Body of pancreas (tissue), 4 donors: ENCODE measurements at regions not wholly inside any gene's neighbourhood (a gene's known extent, or its start where the extent isn't known, plus 50 kb on each side); places are given as distances from the start of the nearest gene placed in this dataset.

ENCODE experiments used
- ATAC-seq: fragments of 150-250 bp; one replicate; pipeline ENCODE4 v1.9.1; 2016
- DNase-seq, 4 donors: peaks; one replicate each; pipeline ENCODE4 v3.0.0-alpha.2; 2019
- H3K27ac ChIP-seq, 4 donors: fragments of 200-600 bp; sonication (generic); 1 replicate in 3 of 4; 2 replicates in 1 of 4; pipeline versions ENCODE4 v1.5.1 to v1.6.1; 2016 to 2019; ENCODE audit warnings: mild to moderate bottlenecking in 1 of 4, mixed read lengths in 1 of 4, moderate library complexity in 1 of 4
- H3K27me3 ChIP-seq, 2 donors: fragments of 200-600 bp; sonication (generic); one replicate each; pipeline ENCODE4 v1.6.0; 2016; ENCODE audit warnings: mild to moderate bottlenecking in 1 of 2
- H3K36me3 ChIP-seq, 2 donors: fragments of 200-600 bp; sonication (generic); replicated peaks in 1 of 2; 2 replicates each; pipeline ENCODE4 v1.5.1; 2016; ENCODE audit warnings: low read depth in 2 of 2; ENCODE audit not compliant: insufficient read depth in 1 of 2
- H3K4me1 ChIP-seq: fragments of 200-600 bp; sonication (generic); one replicate; pipeline ENCODE4 v1.6.0; 2016
- H3K4me3 ChIP-seq, 2 donors: fragments of 200-600 bp; sonication (generic); 1 replicate in 1 of 2; 2 replicates in 1 of 2; pipeline ENCODE4 v1.5.1; 2016 to 2019
- H3K9me3 ChIP-seq, 3 donors: fragments of 200-600 bp; sonication (generic); 1 replicate in 2 of 3; 2 replicates in 1 of 3; pipeline ENCODE4 v1.5.1; 2016
- POLR2A ChIP-seq, 3 donors: fragments of 450-650 bp; IDR thresholded peaks; one replicate each; pipeline ENCODE4 v1.6.1; 2016; ENCODE audit warnings: antibody characterized with exemption in 3 of 3, mild to moderate bottlenecking in 2 of 3
- WGBS, 2 donors: methylation state at CpG; one replicate each; pipeline ENCODE4 v1.1.5; 2017; 5-methylcytosine and 5-hydroxymethylcytosine counted together
- intact Hi-C: fragments of 100-400 bp; cut with DNase I; formaldehyde crosslinking; loops from one replicate; pipeline ENCODE4 v1.15.1; 2023
- TF ChIP-seq, protein P1 (sequence below), 7 experiments: fragments of 450-650 bp in 4 of 7; fragments of 200-600 bp in 3 of 7; sonication (generic) in 3 of 7; IDR thresholded peaks; one replicate each; pipeline ENCODE4 v1.5.1; 2016 to 2019; ENCODE audit warnings: antibody characterized with exemption in 7 of 7

GRCh38 chr4:152117054-152117453, 356.2 kb upstream of the GATB start:
- WGBS, 2 donors, result 50 to 54% methylated on average over 3 of the region's 3 CpGs

DNA sequence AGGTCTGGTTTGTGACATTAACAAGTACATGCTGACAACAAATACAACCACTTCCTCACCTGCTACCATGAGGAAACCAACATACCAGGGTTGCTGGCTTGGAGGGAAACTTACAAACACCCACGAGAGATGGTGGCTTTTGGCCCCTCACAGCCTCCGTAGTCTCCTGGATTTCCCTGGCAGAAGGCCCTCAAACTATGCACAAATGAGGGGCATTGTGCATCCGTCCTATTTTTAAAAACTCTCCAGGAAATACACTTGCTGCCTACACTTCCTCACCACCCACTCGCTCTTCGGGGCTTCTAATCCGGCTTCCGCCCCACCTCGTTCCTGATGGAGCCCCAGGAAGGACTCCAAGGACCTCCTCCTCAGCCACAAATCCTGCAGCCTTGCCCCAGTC, 355.0 kb upstream of the GATB start:
- Histone ChIP-seq H3K27me3 (no peaks in the 10 kb centered on the region), H3K27ac (no peak overlapping the region), H3K36me3 (no peaks in the 10 kb centered on the region), H3K4me3 (no peak overlapping the region), H3K4me1 (no peaks in the 10 kb centered on the region), H3K9me3 (no peaks in the 10 kb centered on the region)
- ATAC-seq (no peak), DNase-seq (no peak)
- WGBS, 2 donors, result 58 to 66% methylated on average over 8 of the region's 8 CpGs
- intact Hi-C loops, result no loop called here
- TF ChIP-seq, protein P1, sequence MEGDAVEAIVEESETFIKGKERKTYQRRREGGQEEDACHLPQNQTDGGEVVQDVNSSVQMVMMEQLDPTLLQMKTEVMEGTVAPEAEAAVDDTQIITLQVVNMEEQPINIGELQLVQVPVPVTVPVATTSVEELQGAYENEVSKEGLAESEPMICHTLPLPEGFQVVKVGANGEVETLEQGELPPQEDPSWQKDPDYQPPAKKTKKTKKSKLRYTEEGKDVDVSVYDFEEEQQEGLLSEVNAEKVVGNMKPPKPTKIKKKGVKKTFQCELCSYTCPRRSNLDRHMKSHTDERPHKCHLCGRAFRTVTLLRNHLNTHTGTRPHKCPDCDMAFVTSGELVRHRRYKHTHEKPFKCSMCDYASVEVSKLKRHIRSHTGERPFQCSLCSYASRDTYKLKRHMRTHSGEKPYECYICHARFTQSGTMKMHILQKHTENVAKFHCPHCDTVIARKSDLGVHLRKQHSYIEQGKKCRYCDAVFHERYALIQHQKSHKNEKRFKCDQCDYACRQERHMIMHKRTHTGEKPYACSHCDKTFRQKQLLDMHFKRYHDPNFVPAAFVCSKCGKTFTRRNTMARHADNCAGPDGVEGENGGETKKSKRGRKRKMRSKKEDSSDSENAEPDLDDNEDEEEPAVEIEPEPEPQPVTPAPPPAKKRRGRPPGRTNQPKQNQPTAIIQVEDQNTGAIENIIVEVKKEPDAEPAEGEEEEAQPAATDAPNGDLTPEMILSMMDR (IDR thresholded peaks at IDR 0.05), result no peak
- TF ChIP-seq POLR2A (IDR thresholded peaks at IDR 0.05), result no peak

More at GRCh38 chr4:152117054-152117453, 356.2 kb upstream of the GATB start:
- DNase-seq (no peak), ATAC-seq (no peak)
- no peaks in the 10 kb centered on the region for H3K4me1 ChIP-seq
- H3K27ac ChIP-seq, result no peak overlapping the region
- H3K36me3 ChIP-seq, result no peaks in the 10 kb centered on the region
- no peaks in the 10 kb centered on the region for H3K9me3 ChIP-seq
- H3K27me3 ChIP-seq, result no peaks in the 10 kb centered on the region
- intact Hi-C loops, result no loop called here
- no peak for TF ChIP-seq POLR2A (IDR thresholded peaks at IDR 0.05)
- TF ChIP-seq, protein P1 (IDR thresholded peaks at IDR 0.05), result no peak
- no peak overlapping the region for H3K4me3 ChIP-seq

GRCh38 chr4:152115118-152115517, 354.3 kb upstream of the GATB start:
- WGBS, 2 donors, result 66 to 69% methylated on average over 3 of the region's 3 CpGs
- intact Hi-C loops, result no loop called here
- H3K27ac ChIP-seq, result no peak overlapping the region
- ATAC-seq (no peak), DNase-seq (no peak)
- TF ChIP-seq, protein P1 (IDR thresholded peaks at IDR 0.05), result no peak
- no peak for TF ChIP-seq POLR2A (IDR thresholded peaks at IDR 0.05)
- H3K27me3 ChIP-seq, result no peaks in the 10 kb centered on the region
- no peaks in the 10 kb centered on the region for H3K36me3 ChIP-seq
- H3K9me3 ChIP-seq, result no peaks in the 10 kb centered on the region
- no peak overlapping the region for H3K4me3 ChIP-seq
- no peaks in the 10 kb centered on the region for H3K4me1 ChIP-seq

- DNase-seq, result no peak
- 52 to 65% methylated on average over 3 of the region's 3 CpGs for WGBS, 2 donors
Observed at GRCh38 chr4:152114562-152114961, 353.8 kb upstream of the GATB start.

DNA sequence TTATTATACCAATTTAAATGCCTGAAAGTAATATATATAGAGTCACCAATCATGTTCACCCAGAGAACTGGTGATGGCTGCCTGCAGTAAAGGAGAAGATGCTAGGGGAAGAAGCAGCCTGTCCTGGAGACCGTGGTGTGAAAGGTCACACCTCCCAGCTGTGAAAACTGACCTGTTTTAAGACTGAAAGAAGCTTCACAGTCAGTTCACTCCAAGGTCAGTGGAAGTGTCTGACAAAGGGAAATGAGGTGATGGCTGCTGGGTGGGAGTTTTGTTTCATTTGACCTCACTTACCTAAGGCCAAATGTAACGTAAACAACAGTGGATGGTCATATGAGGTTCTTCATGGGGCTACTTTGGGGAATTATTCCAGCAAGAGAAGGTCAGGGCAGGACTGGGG, 352.1 kb upstream of the GATB start:
- H3K27ac ChIP-seq, result no peak overlapping the region
- DNase-seq, result no peak
- no peaks in the 10 kb centered on the region for H3K9me3 ChIP-seq
- no peak overlapping the region for H3K4me3 ChIP-seq
- H3K4me1 ChIP-seq, result no peaks in the 10 kb centered on the region
- no peak for ATAC-seq
- no peaks in the 10 kb centered on the region for H3K27me3 ChIP-seq
- intact Hi-C loops, result no loop called here
- 73 to 74% methylated on average over 2 of the region's 2 CpGs for WGBS, 2 donors
- no peak for TF ChIP-seq POLR2A (IDR thresholded peaks at IDR 0.05)
- TF ChIP-seq, protein P1 (IDR thresholded peaks at IDR 0.05), result no peak
- H3K36me3 ChIP-seq, result no peaks in the 10 kb centered on the region

More at GRCh38 chr4:152114562-152114961, 353.8 kb upstream of the GATB start:
- no peak for TF ChIP-seq POLR2A (IDR thresholded peaks at IDR 0.05)
- TF ChIP-seq, protein P1 (IDR thresholded peaks at IDR 0.05), result no peak
- Histone ChIP-seq H3K27ac (no peak overlapping the region), H3K4me1 (no peaks in the 10 kb centered on the region), H3K36me3 (no peaks in the 10 kb centered on the region), H3K27me3 (no peaks in the 10 kb centered on the region), H3K4me3 (no peak overlapping the region), H3K9me3 (no peaks in the 10 kb centered on the region)
- intact Hi-C loops, result no loop called here
- ATAC-seq, result no peak
